ENCODE measurements at regions not wholly inside any gene's neighbourhood (a gene's known extent, or its start where the extent isn't known, plus 50 kb on each side); places are given as distances from the start of the nearest gene placed in this dataset.
A peak's percentile ranks its signal among the peaks of the same experiment; 100 is the strongest.
"Not testable (repeated sequence)": the region's sequence is repeated elsewhere in the genome, so short reads cannot be mapped to it uniquely, and the experiment has no call there.

DNA sequence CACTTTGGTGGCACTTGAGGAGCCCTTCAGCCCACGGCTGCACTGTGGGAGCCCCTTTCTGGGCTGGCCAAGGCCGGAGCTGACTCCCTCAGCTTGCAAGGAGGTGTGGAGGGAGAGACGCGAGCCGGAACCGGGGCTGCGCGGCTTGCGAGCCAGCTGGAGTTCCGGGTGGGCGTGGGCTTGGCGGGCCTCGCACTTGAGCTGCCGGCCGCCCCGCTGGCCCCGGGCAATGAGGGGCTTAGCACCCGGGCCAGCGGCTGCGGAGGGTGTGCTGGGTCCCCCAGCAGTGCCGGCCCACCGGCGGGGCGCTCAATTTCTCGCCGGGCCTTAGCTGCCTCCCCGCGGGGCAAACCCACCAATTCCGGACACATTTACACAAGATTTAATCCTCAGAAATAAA lies 113.7 kb upstream of the RXFP1 start:
- not testable (repeated sequence) for DNase-seq (ENCODE audit: low spot score)

GRCh38 chr4:158410272-158410671 lies 111.4 kb upstream of the RXFP1 start:
- DNase-seq (ENCODE audit: low spot score), result no peak

- peak; percentile 11 for DNase-seq (ENCODE audit: low spot score)
Observed at GRCh38 chr4:158411269-158411668, 110.4 kb upstream of the RXFP1 start.

DNA sequence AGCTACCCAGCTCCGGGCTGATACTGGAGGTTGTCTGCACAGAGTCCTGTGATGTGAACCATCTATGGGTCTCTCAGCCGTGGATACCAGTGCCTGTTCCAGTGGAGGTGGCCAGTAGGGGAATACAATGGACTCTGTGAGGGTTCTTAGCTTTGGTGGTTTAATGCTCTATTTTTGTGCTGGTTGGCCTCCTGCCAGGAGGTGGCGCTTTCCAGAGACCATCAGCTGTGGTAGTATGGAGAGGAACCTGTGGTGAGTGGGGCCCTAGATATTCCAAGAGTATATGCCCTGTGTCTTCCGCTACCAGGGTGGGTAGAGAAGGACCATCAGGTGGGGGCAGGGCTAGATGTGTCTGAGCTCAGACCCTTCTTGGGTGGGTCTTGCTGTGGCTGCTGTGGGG lies 103.0 kb upstream of the RXFP1 start:
- not testable (repeated sequence) for DNase-seq (ENCODE audit: low spot score)

GRCh38 chr4:158420782-158421181 lies 100.9 kb upstream of the RXFP1 start:
- DNase-seq (ENCODE audit: low spot score), result no peak

GRCh38 chr4:158422546-158422945 lies 99.1 kb upstream of the RXFP1 start:
- no peak for DNase-seq (ENCODE audit: low spot score)

GRCh38 chr4:158428242-158428641 lies 93.4 kb upstream of the RXFP1 start:
- no peak for DNase-seq (ENCODE audit: low spot score)

DNA sequence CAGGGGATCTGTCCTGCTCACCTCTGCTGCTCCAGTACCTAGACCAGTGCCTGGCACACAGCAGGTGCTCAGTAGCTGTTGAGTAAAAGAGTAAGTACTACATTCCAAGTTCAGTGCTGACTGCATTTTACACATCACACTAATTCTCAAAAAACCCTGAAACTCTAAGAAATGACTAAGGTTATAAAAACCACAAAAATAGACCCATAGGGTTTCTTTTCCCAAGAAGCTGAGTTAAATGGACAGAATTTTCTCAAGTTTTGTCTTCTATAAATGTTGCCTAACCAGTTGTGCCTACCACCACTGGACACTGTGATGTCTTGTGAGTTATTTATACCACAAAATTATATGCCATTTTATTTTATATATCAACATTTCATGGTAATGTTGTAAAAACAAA lies 78.9 kb upstream of the RXFP1 start:
- DNase-seq (ENCODE audit: low spot score), result no peak

DNA sequence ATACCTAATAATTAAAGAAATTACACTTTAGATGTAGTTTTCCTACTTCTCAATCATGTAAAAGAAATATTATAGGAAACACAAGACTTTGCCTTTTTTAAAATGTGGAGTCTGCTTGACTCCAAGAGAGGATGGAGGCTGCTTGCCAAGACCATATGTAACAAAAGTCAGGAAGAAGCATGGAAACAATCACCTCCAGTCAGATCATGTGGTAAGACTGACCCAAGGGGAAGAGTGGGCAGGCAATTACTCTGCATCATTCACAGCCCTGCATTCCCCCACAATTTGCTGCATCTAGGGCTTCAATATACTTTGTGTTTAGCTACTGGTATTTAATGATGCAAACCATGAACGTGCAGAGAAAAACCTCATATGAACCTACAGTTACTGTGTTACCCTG lies 78.0 kb upstream of the RXFP1 start:
- DNase-seq (ENCODE audit: low spot score), result no peak

- no peak for DNase-seq (ENCODE audit: low spot score)
Observed at GRCh38 chr4:158444621-158445020, 77.1 kb upstream of the RXFP1 start.

- no peak for DNase-seq (ENCODE audit: low spot score)
Observed at GRCh38 chr4:158446106-158446505, 75.6 kb upstream of the RXFP1 start.

DNA sequence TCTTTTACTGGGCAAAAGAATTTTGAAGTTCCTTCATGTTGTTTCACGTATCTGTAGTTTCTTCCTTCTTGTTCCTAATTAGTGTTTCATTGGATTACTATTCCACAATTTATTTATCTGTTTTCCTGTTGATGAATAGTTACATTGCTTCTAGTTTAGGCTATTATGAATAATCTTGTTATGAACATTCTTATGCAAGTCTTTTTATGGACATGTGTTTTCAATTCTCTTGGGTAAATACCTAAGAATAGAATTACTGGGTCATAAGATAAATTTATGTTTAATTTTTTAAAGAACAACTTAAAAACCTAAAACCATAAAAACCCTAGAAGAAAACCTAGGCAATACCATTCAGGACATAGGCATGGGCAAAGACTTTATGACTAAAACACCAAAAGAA lies 70.9 kb upstream of the RXFP1 start:
- DNase-seq (ENCODE audit: low spot score), result no peak

GRCh38 chr4:158452116-158452515 lies 69.6 kb upstream of the RXFP1 start:
- not testable (repeated sequence) for DNase-seq (ENCODE audit: low spot score)

- DNase-seq (ENCODE audit: low spot score), result no peak
Observed at GRCh38 chr4:158458271-158458895, 63.3 kb upstream of the RXFP1 start.

DNA sequence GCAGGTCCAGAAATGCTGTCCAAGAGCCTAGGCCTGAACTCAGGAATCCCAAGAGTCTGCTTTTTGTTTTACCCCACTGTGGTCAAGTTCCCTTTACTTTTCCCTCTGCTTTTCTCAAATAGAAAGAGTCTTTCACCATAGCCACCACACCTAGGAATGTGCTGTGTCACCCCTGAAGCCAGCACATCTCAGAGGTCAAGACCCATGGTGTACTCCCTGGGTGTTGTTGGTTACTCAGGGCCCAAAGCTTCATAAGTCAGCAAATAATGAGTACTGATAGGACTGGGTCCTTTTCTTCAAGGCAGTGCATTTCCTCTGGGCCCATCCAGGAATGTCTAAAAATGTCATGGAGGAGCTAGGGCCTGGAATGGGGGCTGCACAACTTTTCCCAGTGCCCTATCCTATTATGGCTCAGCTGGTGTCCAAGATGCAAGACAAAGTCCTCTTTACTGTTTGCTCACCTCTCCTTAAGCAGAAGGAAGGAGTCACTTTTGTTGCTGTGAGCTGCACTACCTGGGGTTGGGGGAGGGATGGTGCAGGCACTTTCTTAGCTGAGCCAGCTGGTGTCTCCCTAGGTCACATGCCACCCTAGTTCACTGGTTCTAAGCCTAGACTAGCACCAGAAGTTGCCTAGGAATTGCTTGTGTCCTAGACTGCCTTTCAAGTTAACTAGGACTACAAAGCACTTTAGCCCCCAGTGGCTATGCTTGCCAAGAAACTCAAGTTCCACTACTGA lies 62.4 kb upstream of the RXFP1 start:
- DNase-seq (ENCODE audit: low spot score), result no peak

DNA sequence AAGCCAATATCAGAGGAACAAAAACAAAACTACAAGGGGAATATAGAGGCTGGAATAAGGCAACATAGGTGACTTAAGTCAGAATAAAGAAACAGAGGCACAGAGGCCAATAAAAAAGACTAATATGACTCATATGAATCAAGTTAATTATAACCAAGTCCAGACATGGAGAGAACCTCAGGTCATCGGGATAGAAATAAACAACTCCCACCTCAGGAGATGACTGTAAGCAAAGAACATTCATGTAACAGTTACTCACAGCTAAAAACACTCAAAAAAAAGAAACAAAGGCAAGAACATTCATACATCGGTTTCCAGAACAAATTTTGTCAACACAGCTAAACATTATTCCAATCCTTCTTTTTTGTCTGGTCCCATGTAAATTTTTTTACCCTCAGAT lies 60.3 kb upstream of the RXFP1 start:
- no peak for DNase-seq (ENCODE audit: low spot score)

GRCh38 chr4:158462611-158463010 lies 59.1 kb upstream of the RXFP1 start:
- DNase-seq (ENCODE audit: low spot score), result no peak

Data from pons (tissue), 1 donor.